Smooth muscle cell (in vitro differentiated cells): ENCODE measurements at regions not wholly inside any gene's neighbourhood (a gene's known extent, or its start where the extent isn't known, plus 50 kb on each side); places are given as distances from the start of the nearest gene placed in this dataset.

Experiments
- DNase-seq: peaks from one replicate; lab custom pipeline; 2025; ENCODE audit not compliant: unreplicated experiment; lab: John Stamatoyannopoulos, UW
- H2AFZ ChIP-seq: fragments of 200-600 bp; sonication (generic); 2 replicates; pipeline ENCODE4 v1.6.0; 2016; ENCODE audit warnings: antibody characterized with exemption, low read depth, mild to moderate bottlenecking
- H3F3A ChIP-seq: fragments of 200-600 bp; sonication (generic); 2 replicates; pipeline ENCODE4 v1.6.0; 2017; ENCODE audit warnings: antibody characterized with exemption, low read depth
- H3K27ac ChIP-seq: fragments of 200-600 bp; sonication (generic); 2 replicates; pipeline ENCODE4 v1.5.1; 2016; ENCODE audit warnings: low read depth, mild to moderate bottlenecking
- H3K27me3 ChIP-seq: fragments of 200-600 bp; sonication (generic); 2 replicates; pipeline ENCODE4 v1.6.1; 2016; ENCODE audit warnings: low read depth, mild to moderate bottlenecking
- H3K36me3 ChIP-seq: fragments of 200-600 bp; sonication (generic); 2 replicates; pipeline ENCODE4 v1.5.1; 2016; ENCODE audit warnings: low read depth
- H3K4me1 ChIP-seq: fragments of 200-600 bp; sonication (generic); 2 replicates; pipeline ENCODE4 v1.5.1; 2016; ENCODE audit warnings: low read depth
- H3K4me2 ChIP-seq: fragments of 200-600 bp; sonication (generic); 2 replicates; pipeline ENCODE4 v1.6.0; 2016; ENCODE audit warnings: mild to moderate bottlenecking
- H3K4me3 ChIP-seq: fragments of 200-600 bp; sonication (generic); 2 replicates; pipeline ENCODE4 v1.5.1; 2016; ENCODE audit warnings: mild to moderate bottlenecking
- H3K79me2 ChIP-seq: fragments of 200-600 bp; sonication (generic); 2 replicates; pipeline ENCODE4 v1.6.0; 2016; ENCODE audit warnings: low read depth, mild to moderate bottlenecking
- H3K9ac ChIP-seq: fragments of 200-600 bp; sonication (generic); 2 replicates; pipeline ENCODE4 v1.6.0; 2016; ENCODE audit warnings: low read depth
- H3K9me3 ChIP-seq: fragments of 200-600 bp; sonication (generic); replicated peaks from 2 replicates; pipeline ENCODE4 v1.5.1; 2016; ENCODE audit warnings: low read depth
- H4K20me1 ChIP-seq: fragments of 200-600 bp; sonication (generic); 2 replicates; pipeline ENCODE4 v1.6.0; 2016; ENCODE audit warnings: low read depth
- CTCF ChIP-seq: fragments of 200-600 bp; sonication (generic); IDR thresholded peaks from 2 replicates; pipeline ENCODE4 v1.5.1; 2017; ENCODE audit warnings: borderline replicate concordance, mild to moderate bottlenecking, antibody characterized with exemption; ENCODE audit not compliant: insufficient read depth, poor library complexity, severe bottlenecking
- WGBS: methylation state at CpG from one replicate; pipeline ENCODE4 v1.1.7; 2016; ENCODE audit warnings: low lambda C conversion rate; 5-methylcytosine and 5-hydroxymethylcytosine counted together

GRCh38 chr4:138611017-138611416 lies 368.9 kb upstream of the SLC7A11 start:
- no peak for DNase-seq
- Histone ChIP-seq H2AFZ (no peak overlapping the region), H4K20me1 (no peaks in the 10 kb centered on the region), H3K27me3 (no peaks in the 10 kb centered on the region), H3K4me2 (no peak overlapping the region), H3K9ac (no peak overlapping the region), H3K27ac (no peak overlapping the region), H3F3A (no peaks in the 10 kb centered on the region), H3K36me3 (no peaks in the 10 kb centered on the region), H3K79me2 (no peaks in the 10 kb centered on the region), H3K4me1 (peaks cover 8% of the 10 kb centered on the region), H3K4me3 (no peak overlapping the region), H3K9me3 (no peaks in the 10 kb centered on the region)
- no peak for TF ChIP-seq CTCF
- 78% methylated on average over 1 of the region's 1 CpG for WGBS

GRCh38 chr4:138609943-138610350 lies 367.8 kb upstream of the SLC7A11 start:
- Histone ChIP-seq H3K27me3 (no peaks in the 10 kb centered on the region), H3K27ac (no peak overlapping the region), H3K36me3 (no peaks in the 10 kb centered on the region), H4K20me1 (no peaks in the 10 kb centered on the region), H3K4me2 (no peak overlapping the region), H3K4me1 (peaks cover 8% of the 10 kb centered on the region), H3K9ac (no peak overlapping the region), H3K79me2 (no peaks in the 10 kb centered on the region), H2AFZ (no peak overlapping the region), H3K9me3 (no peaks in the 10 kb centered on the region), H3F3A (no peaks in the 10 kb centered on the region), H3K4me3 (no peak overlapping the region)
- no peak for TF ChIP-seq CTCF
- DNase-seq: no peak
- 37% methylated on average over 2 of the region's 2 CpGs for WGBS

GRCh38 chr4:138604556-138604955 lies 362.4 kb upstream of the SLC7A11 start:
- DNase-seq: no peak
- no peaks in the 10 kb centered on the region for H3K79me2 ChIP-seq
- no peaks in the 10 kb centered on the region for H3K36me3 ChIP-seq
- no peaks in the 10 kb centered on the region for H3K27me3 ChIP-seq
- 93% methylated on average over 2 of the region's 2 CpGs for WGBS
- H3F3A ChIP-seq: no peaks in the 10 kb centered on the region
- H4K20me1 ChIP-seq: no peaks in the 10 kb centered on the region
- no peak overlapping the region for H3K27ac ChIP-seq
- H3K4me3 ChIP-seq: no peak overlapping the region
- no peaks in the 10 kb centered on the region for H3K9me3 ChIP-seq
- TF ChIP-seq CTCF: no peak
- H2AFZ ChIP-seq: no peak overlapping the region
- no peak overlapping the region for H3K9ac ChIP-seq
- no peak overlapping the region for H3K4me2 ChIP-seq
- H3K4me1 ChIP-seq: no peaks in the 10 kb centered on the region

GRCh38 chr4:138602664-138603063 lies 360.5 kb upstream of the SLC7A11 start:
- H3K4me3 ChIP-seq: no peak overlapping the region
- WGBS: 71% methylated on average over 2 of the region's 2 CpGs
- no peaks in the 10 kb centered on the region for H4K20me1 ChIP-seq
- no peak for DNase-seq
- H3K9ac ChIP-seq: no peak overlapping the region
- no peaks in the 10 kb centered on the region for H3K4me1 ChIP-seq
- no peak overlapping the region for H2AFZ ChIP-seq
- H3K27me3 ChIP-seq: no peaks in the 10 kb centered on the region
- TF ChIP-seq CTCF: no peak
- H3K9me3 ChIP-seq: no peaks in the 10 kb centered on the region
- H3F3A ChIP-seq: no peaks in the 10 kb centered on the region
- H3K4me2 ChIP-seq: no peak overlapping the region
- no peaks in the 10 kb centered on the region for H3K79me2 ChIP-seq
- H3K36me3 ChIP-seq: no peaks in the 10 kb centered on the region
- H3K27ac ChIP-seq: no peak overlapping the region
